GM23338 (cell line): ENCODE measurements at regions not wholly inside any gene's neighbourhood (a gene's known extent, or its start where the extent isn't known, plus 50 kb on each side); places are given as distances from the start of the nearest gene placed in this dataset.

Source experiments
- ATAC-seq: fragments of 200-7000 bp; cut with Tn5 transposase; 3 replicates; pipeline ENCODE4 v1.9.1; 2020
- DNase-seq: peaks from one replicate; pipeline ENCODE4 v3.0.0-alpha.2; 2015; ENCODE audit warnings: low spot score
- H2AFZ ChIP-seq: fragments of 200-600 bp; sonication (generic); 2 replicates; pipeline ENCODE4 v1.8.0; 2016; ENCODE audit warnings: antibody characterized with exemption, mild to moderate bottlenecking, moderate library complexity
- H3F3A ChIP-seq: fragments of 200-600 bp; sonication (generic); replicated peaks from 2 replicates; pipeline ENCODE4 v1.8.0; 2017; ENCODE audit warnings: antibody characterized with exemption, mixed run types, low read depth
- H3K27ac ChIP-seq: fragments of 200-600 bp; sonication (generic); 2 replicates; pipeline ENCODE4 v1.6.1; 2016; ENCODE audit warnings: low read depth
- H3K27me3 ChIP-seq: fragments of 200-600 bp; sonication (generic); 2 replicates; pipeline ENCODE4 v1.8.0; 2016; ENCODE audit warnings: mild to moderate bottlenecking, mixed run types, moderate library complexity; ENCODE audit not compliant: insufficient read depth
- H3K36me3 ChIP-seq: fragments of 200-600 bp; sonication (generic); 2 replicates; pipeline ENCODE4 v1.8.0; 2016; ENCODE audit warnings: mild to moderate bottlenecking; ENCODE audit not compliant: insufficient read depth
- H3K4me1 ChIP-seq: fragments of 200-600 bp; sonication (generic); 2 replicates; pipeline ENCODE4 v1.8.0; 2016; ENCODE audit warnings: mild to moderate bottlenecking, moderate library complexity; ENCODE audit not compliant: insufficient read depth
- H3K4me2 ChIP-seq: fragments of 200-600 bp; sonication (generic); 2 replicates; pipeline ENCODE4 v1.7.1; 2017; ENCODE audit warnings: mixed run types
- H3K4me3 ChIP-seq: fragments of 200-600 bp; sonication (generic); 2 replicates; pipeline ENCODE4 v1.6.1; 2016; ENCODE audit warnings: mixed run types
- H3K79me2 ChIP-seq: fragments of 200-600 bp; sonication (generic); replicated peaks from 2 replicates; pipeline ENCODE4 v1.8.0; 2017; ENCODE audit warnings: mild to moderate bottlenecking; ENCODE audit not compliant: insufficient read depth
- H3K9me2 ChIP-seq: fragments of 200-600 bp; sonication (generic); 2 replicates; pipeline ENCODE4 v1.8.0; 2017; ENCODE audit not compliant: insufficient read depth
- H4K20me1 ChIP-seq: fragments of 200-600 bp; sonication (generic); replicated peaks from 2 replicates; pipeline ENCODE4 v1.8.0; 2017; ENCODE audit warnings: mild to moderate bottlenecking; ENCODE audit not compliant: insufficient read depth
- H3K27ac Mint-ChIP-seq: 2 replicates; pipeline ENCODE4 v1.8.0; 2020; ENCODE audit warnings: inconsistent platforms, mild to moderate bottlenecking, moderate library complexity, mixed read lengths
- H3K27me3 Mint-ChIP-seq: 3 replicates; pipeline ENCODE4 v1.8.0; 2022; ENCODE audit warnings: low read depth, mild to moderate bottlenecking, moderate library complexity, mixed read lengths, inconsistent platforms; ENCODE audit not compliant: insufficient read depth, poor library complexity
- H3K36me3 Mint-ChIP-seq: 3 replicates; pipeline ENCODE4 v1.8.0; 2021; ENCODE audit warnings: low read depth, mild to moderate bottlenecking, inconsistent platforms, moderate library complexity, mixed read lengths
- H3K4me1 Mint-ChIP-seq: 3 replicates; pipeline ENCODE4 v1.8.0; 2020; ENCODE audit warnings: mild to moderate bottlenecking, inconsistent platforms, mixed read lengths
- H3K4me3 Mint-ChIP-seq: 3 replicates; pipeline ENCODE4 v1.8.0; 2021; ENCODE audit warnings: moderate library complexity, mild to moderate bottlenecking, inconsistent platforms, mixed read lengths
- H3K9me3 Mint-ChIP-seq: 3 replicates; pipeline ENCODE4 v1.8.0; 2020; ENCODE audit warnings: moderate library complexity, mild to moderate bottlenecking, inconsistent platforms, mixed read lengths
- CREB1 ChIP-seq: fragments of 250-450 bp; sonication (Bioruptor Pico); IDR thresholded peaks from 2 replicates; pipeline ENCODE4 v1.5.0; 2020; ENCODE audit warnings: low read depth, mild to moderate bottlenecking, moderate library complexity
- EZH2 ChIP-seq: fragments of 200-600 bp; sonication (generic); IDR thresholded peaks from one replicate; pipeline ENCODE4 v1.8.0; 2017; ENCODE audit warnings: antibody characterized with exemption, mild to moderate bottlenecking, low read depth; ENCODE audit not compliant: unreplicated experiment
- EZH2phosphoT487 ChIP-seq: fragments of 200-600 bp; sonication (generic); IDR thresholded peaks from one replicate; pipeline ENCODE4 v1.8.1; 2018; ENCODE audit warnings: antibody characterized with exemption; ENCODE audit not compliant: unreplicated experiment
- JUNB ChIP-seq: IDR thresholded peaks from one replicate; pipeline ENCODE4 v1.6.1; 2016; ENCODE audit warnings: antibody characterized with exemption; ENCODE audit not compliant: unreplicated experiment
- NANOG ChIP-seq: IDR thresholded peaks from 2 replicates; pipeline ENCODE4 v1.6.1; 2016; ENCODE audit warnings: antibody characterized with exemption, borderline replicate concordance
- POLR2AphosphoS5 ChIP-seq: IDR thresholded peaks from 2 replicates; pipeline ENCODE4 v1.6.1; 2016; ENCODE audit warnings: antibody characterized with exemption, low read depth
- REST ChIP-seq: IDR thresholded peaks from one replicate; pipeline ENCODE4 v1.6.1; 2018; ENCODE audit warnings: antibody characterized with exemption; ENCODE audit not compliant: unreplicated experiment
- STAT1 ChIP-seq: IDR thresholded peaks from one replicate; pipeline ENCODE4 v1.6.1; 2016; ENCODE audit warnings: antibody characterized with exemption; ENCODE audit not compliant: unreplicated experiment
- ZNF114 ChIP-seq: fragments of 250-450 bp; sonication (Bioruptor Pico); IDR thresholded peaks from 2 replicates; pipeline ENCODE4 v1.5.0; 2020; ENCODE audit warnings: mild to moderate bottlenecking, moderate library complexity
- ZNF331 ChIP-seq: fragments of 250-450 bp; sonication (Bioruptor Pico); IDR thresholded peaks from 2 replicates; pipeline ENCODE4 v1.5.0; 2020; ENCODE audit warnings: low read depth, mild to moderate bottlenecking, moderate library complexity
- TF ChIP-seq, protein P1 (sequence below): fragments of 250-450 bp; sonication (Bioruptor Pico); IDR thresholded peaks from 2 replicates; pipeline ENCODE4 v1.5.0; 2020; ENCODE audit warnings: mild to moderate bottlenecking, moderate library complexity
- TF ChIP-seq, protein P2 (sequence below): IDR thresholded peaks from 2 replicates; pipeline ENCODE4 v1.6.1; 2016; ENCODE audit warnings: antibody characterized with exemption
- TF ChIP-seq, protein P3 (sequence below), 2 experiments: fragments of 200-600 bp in 1 of 2; sonication (generic) in 1 of 2; conservative IDR thresholded peaks; 2 replicates each; pipeline versions ENCODE4 v1.5.1 to v1.6.1; 2016 to 2017; ENCODE audit warnings: antibody characterized with exemption in 2 of 2, low read depth in 2 of 2, mild to moderate bottlenecking in 2 of 2, moderate library complexity in 1 of 2

GRCh38 chr2:137842952-137843351, 121.3 kb upstream of the HNMT start:
- TF ChIP-seq, protein P1, sequence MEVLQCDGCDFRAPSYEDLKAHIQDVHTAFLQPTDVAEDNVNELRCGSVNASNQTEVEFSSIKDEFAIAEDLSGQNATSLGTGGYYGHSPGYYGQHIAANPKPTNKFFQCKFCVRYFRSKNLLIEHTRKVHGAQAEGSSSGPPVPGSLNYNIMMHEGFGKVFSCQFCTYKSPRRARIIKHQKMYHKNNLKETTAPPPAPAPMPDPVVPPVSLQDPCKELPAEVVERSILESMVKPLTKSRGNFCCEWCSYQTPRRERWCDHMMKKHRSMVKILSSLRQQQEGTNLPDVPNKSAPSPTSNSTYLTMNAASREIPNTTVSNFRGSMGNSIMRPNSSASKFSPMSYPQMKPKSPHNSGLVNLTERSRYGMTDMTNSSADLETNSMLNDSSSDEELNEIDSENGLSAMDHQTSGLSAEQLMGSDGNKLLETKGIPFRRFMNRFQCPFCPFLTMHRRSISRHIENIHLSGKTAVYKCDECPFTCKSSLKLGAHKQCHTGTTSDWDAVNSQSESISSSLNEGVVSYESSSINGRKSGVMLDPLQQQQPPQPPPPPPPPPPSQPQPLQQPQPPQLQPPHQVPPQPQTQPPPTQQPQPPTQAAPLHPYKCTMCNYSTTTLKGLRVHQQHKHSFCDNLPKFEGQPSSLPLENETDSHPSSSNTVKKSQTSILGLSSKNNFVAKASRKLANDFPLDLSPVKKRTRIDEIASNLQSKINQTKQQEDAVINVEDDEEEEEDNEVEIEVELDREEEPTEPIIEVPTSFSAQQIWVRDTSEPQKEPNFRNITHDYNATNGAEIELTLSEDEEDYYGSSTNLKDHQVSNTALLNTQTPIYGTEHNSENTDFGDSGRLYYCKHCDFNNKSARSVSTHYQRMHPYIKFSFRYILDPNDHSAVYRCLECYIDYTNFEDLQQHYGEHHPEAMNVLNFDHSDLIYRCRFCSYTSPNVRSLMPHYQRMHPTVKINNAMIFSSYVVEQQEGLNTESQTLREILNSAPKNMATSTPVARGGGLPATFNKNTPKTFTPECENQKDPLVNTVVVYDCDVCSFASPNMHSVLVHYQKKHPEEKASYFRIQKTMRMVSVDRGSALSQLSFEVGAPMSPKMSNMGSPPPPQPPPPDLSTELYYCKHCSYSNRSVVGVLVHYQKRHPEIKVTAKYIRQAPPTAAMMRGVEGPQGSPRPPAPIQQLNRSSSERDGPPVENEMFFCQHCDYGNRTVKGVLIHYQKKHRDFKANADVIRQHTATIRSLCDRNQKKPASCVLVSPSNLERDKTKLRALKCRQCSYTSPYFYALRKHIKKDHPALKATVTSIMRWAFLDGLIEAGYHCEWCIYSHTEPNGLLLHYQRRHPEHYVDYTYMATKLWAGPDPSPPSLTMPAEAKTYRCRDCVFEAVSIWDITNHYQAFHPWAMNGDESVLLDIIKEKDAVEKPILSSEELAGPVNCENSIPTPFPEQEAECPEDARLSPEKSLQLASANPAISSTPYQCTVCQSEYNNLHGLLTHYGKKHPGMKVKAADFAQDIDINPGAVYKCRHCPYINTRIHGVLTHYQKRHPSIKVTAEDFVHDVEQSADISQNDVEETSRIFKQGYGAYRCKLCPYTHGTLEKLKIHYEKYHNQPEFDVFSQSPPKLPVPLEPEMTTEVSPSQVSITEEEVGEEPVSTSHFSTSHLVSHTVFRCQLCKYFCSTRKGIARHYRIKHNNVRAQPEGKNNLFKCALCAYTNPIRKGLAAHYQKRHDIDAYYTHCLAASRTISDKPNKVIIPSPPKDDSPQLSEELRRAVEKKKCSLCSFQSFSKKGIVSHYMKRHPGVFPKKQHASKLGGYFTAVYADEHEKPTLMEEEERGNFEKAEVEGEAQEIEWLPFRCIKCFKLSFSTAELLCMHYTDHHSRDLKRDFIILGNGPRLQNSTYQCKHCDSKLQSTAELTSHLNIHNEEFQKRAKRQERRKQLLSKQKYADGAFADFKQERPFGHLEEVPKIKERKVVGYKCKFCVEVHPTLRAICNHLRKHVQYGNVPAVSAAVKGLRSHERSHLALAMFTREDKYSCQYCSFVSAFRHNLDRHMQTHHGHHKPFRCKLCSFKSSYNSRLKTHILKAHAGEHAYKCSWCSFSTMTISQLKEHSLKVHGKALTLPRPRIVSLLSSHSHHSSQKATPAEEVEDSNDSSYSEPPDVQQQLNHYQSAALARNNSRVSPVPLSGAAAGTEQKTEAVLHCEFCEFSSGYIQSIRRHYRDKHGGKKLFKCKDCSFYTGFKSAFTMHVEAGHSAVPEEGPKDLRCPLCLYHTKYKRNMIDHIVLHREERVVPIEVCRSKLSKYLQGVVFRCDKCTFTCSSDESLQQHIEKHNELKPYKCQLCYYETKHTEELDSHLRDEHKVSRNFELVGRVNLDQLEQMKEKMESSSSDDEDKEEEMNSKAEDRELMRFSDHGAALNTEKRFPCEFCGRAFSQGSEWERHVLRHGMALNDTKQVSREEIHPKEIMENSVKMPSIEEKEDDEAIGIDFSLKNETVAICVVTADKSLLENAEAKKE (CRISPR knock-in tag), result no peak
- TF ChIP-seq POLR2AphosphoS5, result no peak
- TF ChIP-seq, protein P2, sequence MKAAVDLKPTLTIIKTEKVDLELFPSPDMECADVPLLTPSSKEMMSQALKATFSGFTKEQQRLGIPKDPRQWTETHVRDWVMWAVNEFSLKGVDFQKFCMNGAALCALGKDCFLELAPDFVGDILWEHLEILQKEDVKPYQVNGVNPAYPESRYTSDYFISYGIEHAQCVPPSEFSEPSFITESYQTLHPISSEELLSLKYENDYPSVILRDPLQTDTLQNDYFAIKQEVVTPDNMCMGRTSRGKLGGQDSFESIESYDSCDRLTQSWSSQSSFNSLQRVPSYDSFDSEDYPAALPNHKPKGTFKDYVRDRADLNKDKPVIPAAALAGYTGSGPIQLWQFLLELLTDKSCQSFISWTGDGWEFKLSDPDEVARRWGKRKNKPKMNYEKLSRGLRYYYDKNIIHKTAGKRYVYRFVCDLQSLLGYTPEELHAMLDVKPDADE, result no peak
- no peak for TF ChIP-seq REST
- TF ChIP-seq ZNF331 (CRISPR knock-in tag), result no peak
- no peak for TF ChIP-seq ZNF114 (CRISPR knock-in tag)
- no peak for TF ChIP-seq NANOG
- no peak for TF ChIP-seq EZH2
- no peak for TF ChIP-seq STAT1
- TF ChIP-seq JUNB, result no peak
- TF ChIP-seq EZH2phosphoT487, result no peak
- TF ChIP-seq, protein P3, sequence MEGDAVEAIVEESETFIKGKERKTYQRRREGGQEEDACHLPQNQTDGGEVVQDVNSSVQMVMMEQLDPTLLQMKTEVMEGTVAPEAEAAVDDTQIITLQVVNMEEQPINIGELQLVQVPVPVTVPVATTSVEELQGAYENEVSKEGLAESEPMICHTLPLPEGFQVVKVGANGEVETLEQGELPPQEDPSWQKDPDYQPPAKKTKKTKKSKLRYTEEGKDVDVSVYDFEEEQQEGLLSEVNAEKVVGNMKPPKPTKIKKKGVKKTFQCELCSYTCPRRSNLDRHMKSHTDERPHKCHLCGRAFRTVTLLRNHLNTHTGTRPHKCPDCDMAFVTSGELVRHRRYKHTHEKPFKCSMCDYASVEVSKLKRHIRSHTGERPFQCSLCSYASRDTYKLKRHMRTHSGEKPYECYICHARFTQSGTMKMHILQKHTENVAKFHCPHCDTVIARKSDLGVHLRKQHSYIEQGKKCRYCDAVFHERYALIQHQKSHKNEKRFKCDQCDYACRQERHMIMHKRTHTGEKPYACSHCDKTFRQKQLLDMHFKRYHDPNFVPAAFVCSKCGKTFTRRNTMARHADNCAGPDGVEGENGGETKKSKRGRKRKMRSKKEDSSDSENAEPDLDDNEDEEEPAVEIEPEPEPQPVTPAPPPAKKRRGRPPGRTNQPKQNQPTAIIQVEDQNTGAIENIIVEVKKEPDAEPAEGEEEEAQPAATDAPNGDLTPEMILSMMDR (conservative IDR thresholded peaks at IDR 0.05; ENCODE audit: low read depth in 2 of 2), result no peak
- no peak for TF ChIP-seq CREB1 (CRISPR knock-in tag)
- Histone ChIP-seq H3K4me2 (no peak overlapping the region), H3K36me3 (no peaks in the 10 kb centered on the region), H3F3A (no peaks in the 10 kb centered on the region), H3K27me3 (no peaks in the 10 kb centered on the region), H4K20me1 (no peaks in the 10 kb centered on the region), H3K9me2 (no peaks in the 10 kb centered on the region), H3K27ac (no peak overlapping the region), H3K4me1 (peaks cover 6% of the 10 kb centered on the region; the same call in 1 of the 2 replicates), H2AFZ (no peak overlapping the region), H3K4me3 (no peak overlapping the region), H3K79me2 (no peaks in the 10 kb centered on the region)
- ATAC-seq (no peak), DNase-seq (no peak)
- H3K36me3 Mint-ChIP-seq, result peaks cover 9% of the 10 kb centered on the region; the same call in 2 of the 3 replicates
- no peak overlapping the region for H3K4me3 Mint-ChIP-seq
- no peaks in the 10 kb centered on the region for H3K27me3 Mint-ChIP-seq
- no peak overlapping the region for H3K27ac Mint-ChIP-seq
- H3K4me1 Mint-ChIP-seq, result peaks cover 11% of the 10 kb centered on the region; the same call in 2 of the 3 replicates
- peaks cover 13% of the 10 kb centered on the region; the same call in 2 of the 3 replicates for H3K9me3 Mint-ChIP-seq
